IPS-NIHi7 (cell line): ENCODE measurements at regions not wholly inside any gene's neighbourhood (a gene's known extent, or its start where the extent isn't known, plus 50 kb on each side); places are given as distances from the start of the nearest gene placed in this dataset.

Source experiments
- DNase-seq: peaks from one replicate; pipeline ENCODE4 v3.0.0; 2012; ENCODE audit warnings: mixed read lengths; ENCODE audit errors: extremely low spot score

DNA sequence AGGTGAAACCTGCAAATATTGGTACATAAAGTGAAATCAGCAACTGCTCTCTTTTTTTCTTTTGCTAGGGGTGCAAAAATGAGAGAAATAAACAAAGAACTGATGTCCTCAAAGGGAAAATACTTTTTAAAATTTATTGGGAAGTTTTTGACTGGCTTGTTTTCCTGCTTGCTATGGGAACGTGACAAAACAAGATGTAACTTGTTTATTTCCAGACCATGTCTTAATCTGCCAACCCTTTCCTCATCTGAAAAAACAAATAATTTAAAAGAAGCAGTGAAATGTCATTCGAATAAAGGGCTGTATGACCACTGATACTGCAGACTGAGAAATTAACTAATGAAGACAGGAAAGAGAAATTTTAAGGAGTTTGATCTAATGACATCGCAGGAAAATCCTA lies 221.9 kb downstream of the CBLN4 start:
- no peak for DNase-seq

GRCh38 chr20:55782912-55783253 lies 222.4 kb downstream of the CBLN4 start:
- no peak for DNase-seq

DNA sequence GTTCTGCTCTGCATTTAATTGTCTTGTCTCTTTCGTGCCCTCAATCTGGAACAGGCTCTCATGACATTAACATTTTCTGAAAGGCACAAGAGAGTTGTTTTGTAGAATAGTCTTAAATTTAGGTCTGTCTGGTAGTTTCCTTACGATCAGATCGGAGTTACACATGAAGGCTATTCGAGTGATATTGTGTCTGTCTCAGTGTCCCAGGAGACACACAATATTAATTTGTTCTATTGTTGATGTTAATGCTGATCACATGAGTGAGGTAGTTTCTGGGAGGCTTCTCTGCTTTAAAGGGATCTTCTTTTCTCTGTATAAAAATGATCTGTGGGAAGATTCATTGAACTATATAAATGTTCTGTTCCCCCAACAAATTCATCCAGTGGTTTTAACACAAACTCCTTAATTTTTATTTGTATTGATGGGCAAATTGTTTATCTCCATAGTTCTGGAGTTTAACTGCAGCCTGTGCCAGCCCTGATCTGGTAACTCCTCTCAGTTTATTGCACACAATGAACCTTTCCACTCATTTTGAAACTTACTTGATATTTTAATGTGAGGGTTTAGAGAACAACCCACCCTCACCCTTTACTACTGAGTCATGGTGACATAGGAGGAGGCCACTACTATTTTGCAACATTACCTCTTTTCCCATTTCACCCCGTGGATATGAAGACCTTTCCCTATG lies 223.0 kb downstream of the CBLN4 start:
- no peak for DNase-seq

DNA sequence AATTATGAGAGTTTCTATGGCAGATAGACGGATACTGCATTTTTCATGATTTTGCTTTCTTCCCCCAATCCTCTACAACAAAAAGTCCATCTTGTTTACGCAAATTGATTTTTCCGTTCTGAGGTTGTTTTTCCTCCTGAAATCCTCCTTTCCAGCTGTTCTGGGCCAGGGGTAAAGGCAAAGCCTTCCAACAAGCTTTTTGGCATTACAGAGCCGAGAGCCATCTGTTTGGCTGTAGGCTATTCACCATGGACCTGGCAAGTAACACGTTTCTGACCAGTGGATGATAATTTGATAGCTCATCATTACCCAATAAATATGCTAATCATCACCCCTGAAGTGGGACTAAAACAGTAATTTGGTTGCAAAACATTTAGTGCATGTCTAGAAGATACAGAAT lies 226.5 kb downstream of the CBLN4 start:
- DNase-seq = no peak

- DNase-seq = no peak
Observed at GRCh38 chr20:55777641-55778040, 227.7 kb downstream of the CBLN4 start.

- DNase-seq = no peak
Observed at GRCh38 chr20:55776176-55776575, 229.1 kb downstream of the CBLN4 start.

DNA sequence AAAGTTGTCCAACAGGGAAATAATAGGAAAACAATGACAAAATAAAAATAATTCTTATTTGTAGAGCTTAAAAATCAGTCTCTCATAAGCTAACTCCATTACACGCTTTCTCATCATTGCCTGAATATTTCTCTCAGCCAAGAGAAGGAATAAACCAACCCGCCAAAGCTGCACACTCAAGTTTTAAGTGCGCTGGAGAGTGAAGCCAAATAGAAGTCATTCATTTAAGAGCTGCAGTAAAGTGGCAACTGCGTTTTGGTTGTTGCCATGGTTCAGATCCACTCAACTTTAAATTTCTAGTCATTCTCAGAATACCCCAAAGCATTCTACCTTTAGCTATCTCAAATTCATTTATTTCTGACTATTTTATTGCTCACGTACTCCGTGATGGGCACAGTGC lies 230.7 kb downstream of the CBLN4 start:
- DNase-seq = no peak

GRCh38 chr20:55761797-55762196 lies 243.5 kb downstream of the CBLN4 start:
- no peak for DNase-seq

DNA sequence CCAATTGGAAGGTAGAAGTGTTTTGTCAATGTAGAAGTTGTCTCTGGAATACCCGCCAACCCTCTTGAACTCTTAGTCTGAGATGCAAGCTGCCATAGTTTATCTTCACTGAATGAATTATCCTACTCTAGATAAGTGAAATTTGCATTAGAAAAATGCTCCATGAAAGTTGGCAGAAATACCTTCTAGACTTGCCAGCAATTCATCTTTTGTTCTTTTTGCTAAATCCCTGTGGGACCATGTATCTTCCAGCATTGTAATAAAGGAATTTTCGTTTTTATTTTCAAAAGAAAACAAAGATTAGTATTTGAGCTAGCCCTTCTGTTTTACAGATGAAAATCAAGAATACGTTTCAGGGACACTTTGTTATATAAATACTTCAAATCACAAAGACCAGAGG lies 244.2 kb downstream of the CBLN4 start:
- DNase-seq = no peak

- no peak for DNase-seq
Observed at GRCh38 chr20:55760586-55760985, 244.7 kb downstream of the CBLN4 start.

- DNase-seq = no peak
Observed at GRCh38 chr20:55755861-55756260, 249.5 kb downstream of the CBLN4 start.

GRCh38 chr20:55755411-55755810 lies 249.9 kb downstream of the CBLN4 start:
- no peak for DNase-seq

GRCh38 chr20:55746723-55747122 lies 258.6 kb downstream of the CBLN4 start:
- no peak for DNase-seq

DNA sequence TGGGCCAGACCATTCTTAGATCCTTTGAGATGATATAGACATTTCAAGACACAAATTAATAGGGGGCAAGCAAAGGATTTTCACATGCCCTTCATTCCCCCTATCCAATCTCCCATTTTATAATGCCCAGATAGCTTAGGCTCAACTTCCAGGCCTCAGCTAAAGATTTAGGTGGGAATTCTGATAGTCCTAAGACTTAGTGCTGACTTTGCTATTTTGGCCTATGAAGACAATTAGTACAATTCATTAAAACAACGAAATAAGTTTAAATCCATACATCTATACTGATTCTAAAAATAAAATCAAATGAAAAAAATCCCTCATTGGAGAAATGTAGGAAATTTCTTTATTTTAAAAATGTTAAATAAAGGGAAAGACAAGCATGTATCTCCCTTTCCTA lies 259.5 kb downstream of the CBLN4 start:
- no peak for DNase-seq

DNA sequence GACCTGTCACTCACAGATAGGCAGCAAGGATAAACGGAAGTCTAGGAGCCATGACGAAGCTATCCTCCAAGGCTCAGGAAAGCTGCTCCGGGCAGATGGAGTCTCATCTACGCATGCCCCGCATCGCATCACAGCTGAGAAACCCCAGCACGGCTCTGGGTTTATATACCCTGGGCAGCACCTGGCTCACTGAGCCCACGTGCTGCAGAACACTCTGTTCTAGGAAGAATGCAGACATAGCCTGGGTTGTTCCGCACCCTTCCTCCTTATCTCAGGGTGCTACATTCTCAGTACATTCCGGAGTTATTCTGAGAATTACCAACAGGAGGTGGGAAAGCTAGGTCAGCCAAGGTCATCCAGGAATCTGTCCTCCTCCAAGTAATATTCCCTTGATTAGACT lies 260.4 kb downstream of the CBLN4 start:
- DNase-seq = no peak

DNA sequence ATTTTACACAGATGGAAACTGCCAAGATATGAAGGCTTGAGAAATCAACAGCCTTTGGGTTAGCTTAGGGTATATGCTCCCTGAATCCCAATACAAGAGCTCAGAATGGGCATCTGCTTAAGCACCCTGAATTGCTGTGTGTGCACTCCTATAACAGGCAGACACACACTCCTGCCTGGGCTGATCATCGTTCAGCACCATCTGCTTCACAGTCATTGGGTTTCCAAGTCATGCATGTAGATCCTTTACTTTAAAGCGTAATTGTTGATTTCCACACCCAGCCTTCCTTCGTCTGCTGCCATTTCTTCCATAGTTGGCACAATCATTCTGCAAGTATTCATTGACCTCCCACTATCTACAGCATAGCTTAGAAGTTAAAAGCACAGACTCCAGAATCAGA lies 263.5 kb downstream of the CBLN4 start:
- no peak for DNase-seq

DNA sequence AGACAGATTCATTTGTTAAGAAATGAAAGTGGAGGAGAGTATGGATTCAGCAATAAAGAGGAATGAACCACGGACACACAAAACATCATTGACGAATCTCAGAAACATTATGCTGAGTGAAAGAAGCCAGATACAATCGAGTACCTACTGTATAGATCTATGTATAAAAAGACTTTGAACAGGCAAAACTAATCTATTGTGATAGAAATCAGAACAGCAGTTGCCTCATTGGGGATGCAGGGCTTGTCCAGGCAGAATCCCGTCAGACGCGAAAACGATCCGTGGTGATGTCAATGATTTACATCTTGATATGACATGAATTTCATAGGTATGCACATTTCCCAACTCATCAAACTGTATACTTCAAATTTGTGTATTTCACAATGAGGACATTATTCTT lies 265.2 kb downstream of the CBLN4 start:
- no peak for DNase-seq

- DNase-seq = no peak
Observed at GRCh38 chr20:55730321-55730720, 275.0 kb downstream of the CBLN4 start.

- no peak for DNase-seq
Observed at GRCh38 chr20:55714736-55715135, 290.6 kb downstream of the CBLN4 start.

DNA sequence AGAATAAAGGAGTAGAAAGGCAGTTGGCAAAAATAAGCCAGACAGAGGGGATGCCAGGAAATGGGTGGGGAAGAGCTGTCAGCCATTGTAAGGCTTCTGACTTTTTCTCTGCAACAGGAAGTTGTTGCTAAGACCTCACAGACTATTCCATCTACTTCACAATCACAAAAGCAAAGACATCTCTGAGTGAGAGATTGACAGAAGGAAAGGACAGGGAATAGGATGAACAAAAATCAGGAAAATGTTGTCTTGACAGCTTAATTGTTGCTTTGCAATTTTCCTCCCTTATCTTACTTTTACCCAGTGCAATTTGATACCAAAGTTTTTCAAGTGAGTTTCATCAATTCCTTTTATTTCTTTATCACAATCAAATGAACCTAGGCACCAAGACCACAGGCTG lies 291.2 kb downstream of the CBLN4 start:
- DNase-seq = no peak

GRCh38 chr20:55704458-55704857 lies 300.9 kb downstream of the CBLN4 start:
- DNase-seq = no peak

DNA sequence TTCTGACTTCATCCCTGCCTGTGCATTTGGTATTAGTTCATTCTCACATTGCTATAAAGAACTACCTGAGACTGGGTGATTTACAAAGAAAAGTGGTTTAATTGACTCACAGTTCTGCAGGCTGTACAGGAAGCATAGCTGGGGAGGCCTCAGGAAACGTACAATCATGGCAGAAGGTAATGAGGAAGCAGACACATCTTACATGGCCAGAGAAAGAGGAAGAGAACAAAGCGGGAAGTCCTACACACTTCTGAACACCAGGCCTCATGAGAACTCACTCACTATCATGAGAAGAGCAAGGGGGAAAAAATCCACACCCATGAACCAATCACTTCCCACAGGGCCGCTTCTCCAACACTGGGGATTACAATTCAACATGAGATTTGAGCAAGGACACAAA lies 303.9 kb downstream of the CBLN4 start:
- no peak for DNase-seq

DNA sequence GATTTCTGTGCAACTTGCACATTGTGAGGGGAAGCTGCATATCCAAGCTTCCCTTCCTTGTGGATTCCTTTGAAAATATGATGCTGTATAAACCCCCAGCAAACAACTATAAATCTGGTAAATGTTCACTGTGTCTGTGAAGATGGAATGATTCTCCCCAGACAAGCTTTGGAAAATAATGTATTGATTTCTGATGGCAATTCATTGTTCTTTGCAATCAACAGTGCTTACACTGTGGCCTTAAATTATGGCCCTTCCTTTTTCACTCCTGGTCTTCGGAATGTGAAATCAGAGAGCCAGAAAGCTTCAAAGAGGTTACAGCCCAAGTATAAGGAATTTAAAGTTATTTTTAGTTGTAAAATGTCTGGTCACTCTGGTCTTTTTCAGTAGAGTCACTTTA lies 308.8 kb downstream of the CBLN4 start:
- DNase-seq = no peak

DNA sequence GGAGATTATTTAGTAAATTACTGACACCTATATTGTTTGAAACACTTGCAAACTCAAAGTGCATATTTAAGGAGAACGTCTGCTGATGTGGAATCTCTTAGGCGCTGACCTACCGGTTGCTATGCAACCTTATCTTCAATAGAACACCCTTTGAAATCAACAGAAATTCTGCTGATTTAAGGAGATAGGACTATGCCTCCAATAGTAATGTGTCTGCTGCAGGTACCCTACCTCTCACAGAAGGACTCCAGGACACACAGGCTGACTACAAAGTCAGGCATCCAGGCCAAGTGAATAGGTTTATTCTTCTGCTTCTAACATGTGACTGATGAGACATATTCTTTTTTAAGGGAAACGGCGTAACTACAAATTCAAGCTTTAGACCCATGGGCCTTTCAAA lies 311.7 kb downstream of the CBLN4 start:
- DNase-seq = no peak

- no peak for DNase-seq
Observed at GRCh38 chr20:55685841-55686240, 319.5 kb downstream of the CBLN4 start.
